Ovary (tissue), 1 donor: ENCODE measurements at regions not wholly inside any gene's neighbourhood (a gene's known extent, or its start where the extent isn't known, plus 50 kb on each side); places are given as distances from the start of the nearest gene placed in this dataset.

Source experiments
- EP300 ChIP-seq: sonication (generic); formaldehyde crosslinking; IDR thresholded peaks from one replicate; pipeline ENCODE4 v1.6.1; 2017; ENCODE audit warnings: antibody characterized with exemption
- POLR2A ChIP-seq: fragments of 450-650 bp; IDR thresholded peaks from one replicate; pipeline ENCODE4 v1.6.1; 2017; ENCODE audit warnings: antibody characterized with exemption, mild to moderate bottlenecking, moderate library complexity

- TF ChIP-seq EP300 (no peak), POLR2A (no peak)
Measured at GRCh38 chr12:75721796-75722195, 210.4 kb upstream of the KRR1 start.
